Smooth muscle cell (in vitro differentiated cells): ENCODE measurements at regions not wholly inside any gene's neighbourhood (a gene's known extent, or its start where the extent isn't known, plus 50 kb on each side); places are given as distances from the start of the nearest gene placed in this dataset.

ENCODE experiments used
- DNase-seq: peaks from one replicate; lab custom pipeline; 2025; ENCODE audit not compliant: unreplicated experiment; lab: John Stamatoyannopoulos, UW
- H2AFZ ChIP-seq: fragments of 200-600 bp; sonication (generic); 2 replicates; pipeline ENCODE4 v1.6.0; 2016; ENCODE audit warnings: antibody characterized with exemption, low read depth, mild to moderate bottlenecking
- H3F3A ChIP-seq: fragments of 200-600 bp; sonication (generic); 2 replicates; pipeline ENCODE4 v1.6.0; 2017; ENCODE audit warnings: antibody characterized with exemption, low read depth
- H3K27ac ChIP-seq: fragments of 200-600 bp; sonication (generic); 2 replicates; pipeline ENCODE4 v1.5.1; 2016; ENCODE audit warnings: low read depth, mild to moderate bottlenecking
- H3K27me3 ChIP-seq: fragments of 200-600 bp; sonication (generic); 2 replicates; pipeline ENCODE4 v1.6.1; 2016; ENCODE audit warnings: low read depth, mild to moderate bottlenecking
- H3K36me3 ChIP-seq: fragments of 200-600 bp; sonication (generic); 2 replicates; pipeline ENCODE4 v1.5.1; 2016; ENCODE audit warnings: low read depth
- H3K4me1 ChIP-seq: fragments of 200-600 bp; sonication (generic); 2 replicates; pipeline ENCODE4 v1.5.1; 2016; ENCODE audit warnings: low read depth
- H3K4me2 ChIP-seq: fragments of 200-600 bp; sonication (generic); 2 replicates; pipeline ENCODE4 v1.6.0; 2016; ENCODE audit warnings: mild to moderate bottlenecking
- H3K4me3 ChIP-seq: fragments of 200-600 bp; sonication (generic); 2 replicates; pipeline ENCODE4 v1.5.1; 2016; ENCODE audit warnings: mild to moderate bottlenecking
- H3K79me2 ChIP-seq: fragments of 200-600 bp; sonication (generic); 2 replicates; pipeline ENCODE4 v1.6.0; 2016; ENCODE audit warnings: low read depth, mild to moderate bottlenecking
- H3K9ac ChIP-seq: fragments of 200-600 bp; sonication (generic); 2 replicates; pipeline ENCODE4 v1.6.0; 2016; ENCODE audit warnings: low read depth
- H3K9me3 ChIP-seq: fragments of 200-600 bp; sonication (generic); replicated peaks from 2 replicates; pipeline ENCODE4 v1.5.1; 2016; ENCODE audit warnings: low read depth
- H4K20me1 ChIP-seq: fragments of 200-600 bp; sonication (generic); 2 replicates; pipeline ENCODE4 v1.6.0; 2016; ENCODE audit warnings: low read depth
- WGBS: methylation state at CpG from one replicate; pipeline ENCODE4 v1.1.7; 2016; ENCODE audit warnings: low lambda C conversion rate; 5-methylcytosine and 5-hydroxymethylcytosine counted together
- TF ChIP-seq, protein P1 (sequence below): fragments of 200-600 bp; sonication (generic); IDR thresholded peaks from 2 replicates; pipeline ENCODE4 v1.5.1; 2017; ENCODE audit warnings: borderline replicate concordance, mild to moderate bottlenecking, antibody characterized with exemption; ENCODE audit not compliant: insufficient read depth, poor library complexity, severe bottlenecking

DNA sequence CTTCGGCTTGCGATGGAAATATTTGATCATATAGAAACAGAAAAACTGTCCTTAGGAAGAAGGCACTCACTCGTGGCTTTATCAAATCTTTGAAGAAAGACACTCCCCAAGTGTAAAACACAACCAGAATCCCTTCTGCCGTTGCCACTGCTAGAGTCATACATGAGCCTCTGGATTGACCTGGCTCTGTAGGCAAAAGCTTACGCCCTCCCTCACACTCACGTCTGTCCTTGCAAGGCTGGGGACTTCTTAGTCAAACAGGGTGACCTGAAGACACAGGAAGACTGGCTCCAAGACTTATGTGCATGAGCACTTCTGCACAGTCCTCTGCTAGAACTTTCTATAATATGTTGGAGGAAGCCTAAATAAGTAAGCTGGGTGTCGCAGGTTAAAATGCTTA, 135.4 kb upstream of the MDFIC start:
- Histone ChIP-seq H3K9ac (no peak overlapping the region), H4K20me1 (no peaks in the 10 kb centered on the region), H3K36me3 (no peaks in the 10 kb centered on the region), H3K79me2 (no peaks in the 10 kb centered on the region), H3K27me3 (no peaks in the 10 kb centered on the region), H3F3A (no peaks in the 10 kb centered on the region), H3K4me2 (no peak overlapping the region), H3K9me3 (no peaks in the 10 kb centered on the region), H3K27ac (no peak overlapping the region), H3K4me1 (no peaks in the 10 kb centered on the region), H3K4me3 (no peak overlapping the region), H2AFZ (no peak overlapping the region)
- TF ChIP-seq, protein P1, sequence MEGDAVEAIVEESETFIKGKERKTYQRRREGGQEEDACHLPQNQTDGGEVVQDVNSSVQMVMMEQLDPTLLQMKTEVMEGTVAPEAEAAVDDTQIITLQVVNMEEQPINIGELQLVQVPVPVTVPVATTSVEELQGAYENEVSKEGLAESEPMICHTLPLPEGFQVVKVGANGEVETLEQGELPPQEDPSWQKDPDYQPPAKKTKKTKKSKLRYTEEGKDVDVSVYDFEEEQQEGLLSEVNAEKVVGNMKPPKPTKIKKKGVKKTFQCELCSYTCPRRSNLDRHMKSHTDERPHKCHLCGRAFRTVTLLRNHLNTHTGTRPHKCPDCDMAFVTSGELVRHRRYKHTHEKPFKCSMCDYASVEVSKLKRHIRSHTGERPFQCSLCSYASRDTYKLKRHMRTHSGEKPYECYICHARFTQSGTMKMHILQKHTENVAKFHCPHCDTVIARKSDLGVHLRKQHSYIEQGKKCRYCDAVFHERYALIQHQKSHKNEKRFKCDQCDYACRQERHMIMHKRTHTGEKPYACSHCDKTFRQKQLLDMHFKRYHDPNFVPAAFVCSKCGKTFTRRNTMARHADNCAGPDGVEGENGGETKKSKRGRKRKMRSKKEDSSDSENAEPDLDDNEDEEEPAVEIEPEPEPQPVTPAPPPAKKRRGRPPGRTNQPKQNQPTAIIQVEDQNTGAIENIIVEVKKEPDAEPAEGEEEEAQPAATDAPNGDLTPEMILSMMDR = no peak
- 84% methylated on average over 7 of the region's 7 CpGs for WGBS
- no peak for DNase-seq

DNA sequence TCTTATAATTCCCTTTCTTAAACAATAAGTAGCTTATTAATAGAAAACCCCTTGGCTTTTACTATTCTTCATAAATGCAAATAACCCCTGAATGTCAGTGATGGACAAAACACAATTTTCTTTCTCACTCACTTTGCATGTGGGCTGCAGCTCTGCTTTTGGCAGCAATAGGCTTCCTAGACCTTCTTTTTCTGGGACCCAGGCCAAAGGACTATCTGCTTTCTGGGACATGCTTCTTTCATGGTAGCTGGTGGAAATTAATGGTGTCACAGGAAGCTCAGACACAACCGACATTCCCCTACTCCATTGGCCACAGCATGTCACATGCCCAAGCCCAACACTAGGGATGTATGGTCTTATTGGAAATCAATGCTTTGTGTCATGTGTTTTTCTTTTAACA, 134.3 kb upstream of the MDFIC start:
- Histone ChIP-seq H3K36me3 (no peaks in the 10 kb centered on the region), H3K27ac (no peak overlapping the region), H3K4me3 (no peak overlapping the region), H3K79me2 (no peaks in the 10 kb centered on the region), H3K9ac (no peak overlapping the region), H2AFZ (no peak overlapping the region), H3K4me1 (no peaks in the 10 kb centered on the region), H3K9me3 (no peaks in the 10 kb centered on the region), H4K20me1 (no peaks in the 10 kb centered on the region), H3K27me3 (no peaks in the 10 kb centered on the region), H3K4me2 (no peak overlapping the region), H3F3A (no peaks in the 10 kb centered on the region)
- WGBS = 96% methylated on average over 1 of the region's 1 CpG
- TF ChIP-seq, protein P1 = no peak
- no peak for DNase-seq

DNA sequence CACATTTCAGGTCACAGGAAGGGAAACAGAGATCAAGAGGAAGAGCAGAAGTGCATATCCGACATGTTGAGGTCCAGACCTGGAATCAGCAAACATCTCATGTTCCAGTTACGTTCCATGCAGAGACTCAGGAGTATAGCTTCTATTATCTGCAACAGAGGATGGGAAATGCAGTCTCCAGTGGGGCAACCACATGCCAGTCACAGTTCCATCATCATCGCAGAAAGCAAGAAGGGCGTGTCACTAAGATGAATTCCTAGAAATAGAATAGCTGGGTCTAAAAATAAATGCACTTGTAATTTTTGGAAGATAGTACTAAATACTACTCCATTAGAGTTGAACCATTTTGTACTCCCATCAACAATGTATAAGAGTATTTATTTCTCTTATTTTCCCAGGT, 133.2 kb upstream of the MDFIC start:
- no peak overlapping the region for H3K4me2 ChIP-seq

DNA sequence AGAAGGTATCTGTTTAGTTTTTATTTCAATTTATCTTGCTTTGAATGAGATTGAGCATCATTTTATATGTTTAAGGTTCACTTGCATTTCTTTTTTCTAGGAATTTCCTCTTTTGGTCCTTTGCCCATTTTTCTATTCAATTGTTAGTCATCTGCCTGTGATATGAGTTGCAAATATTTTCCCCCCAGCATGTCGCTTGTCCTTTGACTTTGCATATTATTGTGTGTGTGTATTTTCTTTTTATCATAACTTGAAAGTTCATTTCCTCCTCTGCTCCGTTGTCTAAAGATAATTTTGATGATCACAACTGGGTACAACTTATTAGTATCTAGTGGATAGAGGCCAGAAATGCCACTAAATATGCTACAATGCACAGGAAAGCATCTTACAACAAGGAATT, 132.7 kb upstream of the MDFIC start:
- H4K20me1 ChIP-seq = no peaks in the 10 kb centered on the region
- DNase-seq = no peak
- H3K79me2 ChIP-seq = no peaks in the 10 kb centered on the region
- H3K4me1 ChIP-seq = no peaks in the 10 kb centered on the region
- TF ChIP-seq, protein P1 = no peak
- no peak overlapping the region for H3K27ac ChIP-seq
- no peaks in the 10 kb centered on the region for H3F3A ChIP-seq
- no peaks in the 10 kb centered on the region for H3K27me3 ChIP-seq
- H3K4me2 ChIP-seq = no peak overlapping the region
- no peaks in the 10 kb centered on the region for H3K36me3 ChIP-seq
- no peaks in the 10 kb centered on the region for H3K9me3 ChIP-seq
- no peak overlapping the region for H2AFZ ChIP-seq
- WGBS = 83% methylated on average over 2 of the region's 2 CpGs
- H3K4me3 ChIP-seq = no peak overlapping the region
- H3K9ac ChIP-seq = no peak overlapping the region

More for the DNA sequence above, 133.2 kb upstream of the MDFIC start:
- Histone ChIP-seq H3F3A (no peaks in the 10 kb centered on the region), H3K36me3 (no peaks in the 10 kb centered on the region), H3K27me3 (no peaks in the 10 kb centered on the region), H3K27ac (no peak overlapping the region), H3K4me1 (no peaks in the 10 kb centered on the region), H4K20me1 (no peaks in the 10 kb centered on the region), H3K9me3 (no peaks in the 10 kb centered on the region), H3K79me2 (no peaks in the 10 kb centered on the region), H2AFZ (no peak overlapping the region), H3K9ac (no peak overlapping the region), H3K4me3 (no peak overlapping the region)
- no peak for DNase-seq
- TF ChIP-seq, protein P1 = no peak
- WGBS = 97% methylated on average over 4 of the region's 4 CpGs
